Sigmoid colon (tissue), 6 donors: ENCODE measurements at regions not wholly inside any gene's neighbourhood (a gene's known extent, or its start where the extent isn't known, plus 50 kb on each side); places are given as distances from the start of the nearest gene placed in this dataset.

Experiments used
- DNase-seq: peaks from one replicate; pipeline ENCODE4 v3.0.0-alpha.2; 2019
- H3K27ac ChIP-seq, 4 donors: fragments of 200-600 bp; sonication (generic); one replicate each; pipeline ENCODE4 v1.5.1; 2016 to 2019; ENCODE audit warnings: mild to moderate bottlenecking in 1 of 4
- H3K27me3 ChIP-seq, 3 donors: fragments of 200-600 bp; sonication (generic); one replicate each; pipeline ENCODE4 v1.5.1; 2019; ENCODE audit warnings: mild to moderate bottlenecking in 1 of 3
- H3K36me3 ChIP-seq, 4 donors: fragments of 200-600 bp; sonication (generic); one replicate each; pipeline ENCODE4 v1.5.1; 2016 to 2019
- H3K4me1 ChIP-seq, 4 donors: fragments of 200-600 bp; sonication (generic); one replicate each; pipeline ENCODE4 v1.5.1; 2017 to 2019
- H3K4me3 ChIP-seq, 4 donors: fragments of 200-600 bp; sonication (generic); one replicate each; pipeline ENCODE4 v1.5.1; 2017 to 2019; ENCODE audit warnings: mild to moderate bottlenecking in 2 of 4, moderate library complexity in 1 of 4
- H3K9me3 ChIP-seq, 4 donors: fragments of 200-600 bp in 3 of 4; sonication (generic) in 3 of 4; one replicate each; pipeline versions ENCODE4 v1.5.1 to v1.6.1; 2013 to 2019
- EP300 ChIP-seq, 4 donors: sonication (generic); formaldehyde crosslinking; IDR thresholded peaks; one replicate each; pipeline ENCODE4 v1.6.1; 2017; ENCODE audit warnings: antibody characterized with exemption in 4 of 4
- POLR2A ChIP-seq, 2 donors: fragments of 450-650 bp; IDR thresholded peaks; one replicate each; pipeline ENCODE4 v1.6.1; 2016; ENCODE audit warnings: antibody characterized with exemption in 2 of 2, mild to moderate bottlenecking in 2 of 2, moderate library complexity in 2 of 2
- POLR2AphosphoS5 ChIP-seq, 4 donors: sonication (generic); formaldehyde crosslinking; IDR thresholded peaks; one replicate each; pipeline ENCODE4 v1.6.1; 2017; ENCODE audit warnings: antibody characterized with exemption in 4 of 4
- WGBS, 2 donors: extraction: QIAGEN DNeasy Blood & Tissue Kit; methylation state at CpG; one replicate each; pipeline ENCODE4 v1.1.7; 2013; 5-methylcytosine and 5-hydroxymethylcytosine counted together
- intact Hi-C: fragments of 100-400 bp; cut with DNase I; formaldehyde crosslinking; loops from one replicate; pipeline ENCODE4 v1.15.1; 2023
- TF ChIP-seq, protein P1 (sequence below), 4 experiments: fragments of 450-650 bp in 3 of 4; fragments of 200-600 bp in 1 of 4; IDR thresholded peaks; one replicate each; pipeline ENCODE4 v1.5.1; 2016 to 2019; ENCODE audit warnings: antibody characterized with exemption in 4 of 4, mild to moderate bottlenecking in 3 of 4, moderate library complexity in 2 of 4
- donor health status: healthy with polysubstance abuse.
- donor health status: healthy.

DNA sequence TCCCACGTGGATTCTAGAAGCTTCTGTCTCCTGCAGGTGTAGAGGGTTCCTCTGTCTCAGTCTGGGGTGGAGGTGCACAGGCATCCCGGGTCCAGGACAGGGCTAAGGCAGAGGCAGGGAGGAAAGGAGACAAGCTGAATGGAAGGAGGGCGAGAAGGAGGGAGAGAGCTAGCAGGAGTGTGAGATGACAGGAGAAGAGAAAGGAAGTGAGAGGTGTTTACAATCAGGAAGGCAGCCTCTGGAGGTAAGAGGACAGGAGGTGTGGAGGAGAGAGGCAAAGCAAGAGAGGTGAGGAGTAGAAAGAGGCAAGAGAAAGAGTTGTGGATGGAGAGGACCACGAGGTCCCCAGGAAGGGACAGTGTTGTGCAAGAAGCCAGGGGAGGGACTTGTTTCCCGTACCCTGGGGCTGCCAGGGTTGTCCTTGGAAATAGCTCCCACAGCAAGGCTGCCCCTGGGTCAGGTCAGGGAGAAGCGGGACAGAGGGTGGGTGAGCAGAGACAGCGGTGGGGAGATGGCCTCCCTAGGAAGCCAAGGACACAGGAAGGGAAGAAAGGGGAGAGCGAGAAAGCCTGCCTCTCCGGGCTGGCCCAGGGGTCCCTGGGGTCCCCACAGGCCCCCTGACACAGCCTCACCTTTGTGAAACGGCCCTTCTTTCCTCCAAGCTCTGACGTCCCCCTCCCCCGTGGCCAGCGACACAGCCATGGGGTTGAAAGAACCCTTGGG is 136.9 kb downstream of the CYP26B1 start:
- no peaks in the 10 kb centered on the region for H3K36me3 ChIP-seq
- no peak overlapping the region for H3K27ac ChIP-seq
- intact Hi-C loops: no loop called here
- WGBS, 2 donors: 71 to 74% methylated on average over 13 of the region's 13 CpGs
- no peaks in the 10 kb centered on the region for H3K4me1 ChIP-seq
- peaks cover 0 to 6% (median 0%) of the 10 kb centered on the region in 3 donors for H3K27me3 ChIP-seq
- H3K4me3 ChIP-seq: no peak overlapping the region
- H3K9me3 ChIP-seq: no peaks in the 10 kb centered on the region
- no peak for DNase-seq
- TF ChIP-seq EP300 (IDR thresholded peaks at IDR 0.05) (no peak), POLR2A (IDR thresholded peaks at IDR 0.05) (no peak), POLR2AphosphoS5 (IDR thresholded peaks at IDR 0.05) (no peak)
- TF ChIP-seq, protein P1, sequence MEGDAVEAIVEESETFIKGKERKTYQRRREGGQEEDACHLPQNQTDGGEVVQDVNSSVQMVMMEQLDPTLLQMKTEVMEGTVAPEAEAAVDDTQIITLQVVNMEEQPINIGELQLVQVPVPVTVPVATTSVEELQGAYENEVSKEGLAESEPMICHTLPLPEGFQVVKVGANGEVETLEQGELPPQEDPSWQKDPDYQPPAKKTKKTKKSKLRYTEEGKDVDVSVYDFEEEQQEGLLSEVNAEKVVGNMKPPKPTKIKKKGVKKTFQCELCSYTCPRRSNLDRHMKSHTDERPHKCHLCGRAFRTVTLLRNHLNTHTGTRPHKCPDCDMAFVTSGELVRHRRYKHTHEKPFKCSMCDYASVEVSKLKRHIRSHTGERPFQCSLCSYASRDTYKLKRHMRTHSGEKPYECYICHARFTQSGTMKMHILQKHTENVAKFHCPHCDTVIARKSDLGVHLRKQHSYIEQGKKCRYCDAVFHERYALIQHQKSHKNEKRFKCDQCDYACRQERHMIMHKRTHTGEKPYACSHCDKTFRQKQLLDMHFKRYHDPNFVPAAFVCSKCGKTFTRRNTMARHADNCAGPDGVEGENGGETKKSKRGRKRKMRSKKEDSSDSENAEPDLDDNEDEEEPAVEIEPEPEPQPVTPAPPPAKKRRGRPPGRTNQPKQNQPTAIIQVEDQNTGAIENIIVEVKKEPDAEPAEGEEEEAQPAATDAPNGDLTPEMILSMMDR (IDR thresholded peaks at IDR 0.05): no peak

DNA sequence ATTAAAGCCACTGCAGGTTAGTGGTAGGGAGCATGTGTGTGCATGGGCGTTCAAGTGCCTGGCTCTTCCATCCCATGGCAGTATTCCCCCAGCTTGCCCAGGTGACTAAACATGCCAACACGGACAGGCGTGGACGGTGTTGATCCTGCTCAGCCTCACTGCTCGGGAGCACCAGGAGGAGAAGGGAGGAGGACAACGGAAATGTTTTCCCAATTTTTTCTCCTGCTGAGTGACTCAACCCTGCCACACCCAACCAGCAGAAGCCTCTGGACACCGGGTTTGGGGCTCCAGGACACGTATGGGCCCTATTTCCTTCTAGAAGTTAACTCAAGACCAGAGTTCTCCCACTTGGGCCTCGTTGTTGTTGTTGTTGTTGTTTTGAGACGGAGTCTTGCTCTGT is 139.1 kb downstream of the CYP26B1 start:
- H3K4me3 ChIP-seq: no peak overlapping the region
- no peak for DNase-seq
- H3K36me3 ChIP-seq: no peaks in the 10 kb centered on the region
- 83 to 90% methylated on average over 10 of the region's 10 CpGs for WGBS, 2 donors
- H3K27me3 ChIP-seq: peaks cover 0 to 6% (median 0%) of the 10 kb centered on the region in 3 donors
- intact Hi-C loops: no loop called here
- H3K4me1 ChIP-seq: no peaks in the 10 kb centered on the region
- H3K27ac ChIP-seq: no peak overlapping the region
- TF ChIP-seq EP300 (IDR thresholded peaks at IDR 0.05): no peak
- no peaks in the 10 kb centered on the region for H3K9me3 ChIP-seq

DNA sequence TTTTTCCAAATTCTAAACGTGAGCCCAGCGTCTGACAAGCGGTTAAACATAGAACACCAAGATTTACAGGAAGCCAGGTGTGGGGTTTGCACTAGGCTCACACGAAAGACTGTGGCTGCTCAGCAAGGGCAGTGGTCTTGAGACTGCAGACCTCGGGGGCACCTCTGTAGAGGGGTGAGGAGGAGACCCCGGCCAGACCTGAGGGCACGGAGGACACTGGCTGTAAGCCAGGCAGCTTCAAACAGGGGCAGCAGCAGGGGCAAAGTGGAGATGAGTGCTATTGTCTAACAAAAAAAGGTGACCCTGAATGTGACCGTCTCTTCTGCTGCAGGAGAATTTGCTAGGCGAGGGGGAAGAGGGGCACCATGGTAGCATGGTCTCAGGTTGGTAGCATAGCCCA is 140.3 kb downstream of the CYP26B1 start:
- H3K4me1 ChIP-seq: no peaks in the 10 kb centered on the region
- H3K9me3 ChIP-seq: no peaks in the 10 kb centered on the region
- no peak overlapping the region for H3K4me3 ChIP-seq
- TF ChIP-seq POLR2A (IDR thresholded peaks at IDR 0.05) (no peak), EP300 (IDR thresholded peaks at IDR 0.05) (no peak), POLR2AphosphoS5 (IDR thresholded peaks at IDR 0.05) (no peak)
- TF ChIP-seq, protein P1 (IDR thresholded peaks at IDR 0.05): no peak
- H3K27ac ChIP-seq: no peak overlapping the region
- DNase-seq: no peak
- H3K27me3 ChIP-seq: peaks cover 0 to 6% (median 0%) of the 10 kb centered on the region in 3 donors
- 74 to 82% methylated on average over 9 of the region's 9 CpGs for WGBS, 2 donors
- intact Hi-C loops: no loop called here
- no peaks in the 10 kb centered on the region for H3K36me3 ChIP-seq

DNA sequence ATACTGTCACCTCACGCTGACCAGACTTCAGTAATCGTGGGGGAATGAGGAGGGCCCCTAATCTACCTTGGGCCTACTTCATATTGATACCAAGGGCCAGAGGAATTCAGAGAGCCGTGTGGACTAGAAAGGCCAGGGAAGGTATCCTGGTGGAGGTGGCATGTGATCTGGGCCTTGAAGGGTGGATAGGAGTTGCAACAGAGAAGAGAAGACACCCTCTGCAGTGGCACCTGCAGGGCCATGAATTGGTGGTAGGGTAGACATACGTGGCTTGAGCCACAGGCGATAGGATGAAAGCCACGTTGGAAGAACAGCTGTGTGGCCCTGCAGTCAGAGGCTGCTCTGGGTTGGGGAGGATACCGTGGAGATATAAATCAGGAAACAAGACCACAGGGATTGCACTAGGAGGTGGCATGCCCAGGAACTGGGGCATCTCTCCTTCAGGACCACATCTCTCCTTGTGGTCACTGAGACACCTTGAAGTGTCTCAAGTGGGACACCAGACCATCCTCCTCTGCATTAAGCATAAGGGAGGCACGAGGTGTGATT is 141.4 kb downstream of the CYP26B1 start:
- no peak for TF ChIP-seq POLR2A (IDR thresholded peaks at IDR 0.05)
- no peak for TF ChIP-seq POLR2AphosphoS5 (IDR thresholded peaks at IDR 0.05)
- TF ChIP-seq EP300 (IDR thresholded peaks at IDR 0.05): no peak
- TF ChIP-seq, protein P1 (IDR thresholded peaks at IDR 0.05): no peak
- DNase-seq: no peak
- peaks cover 0 to 5% (median 0%) of the 10 kb centered on the region in 3 donors for H3K27me3 ChIP-seq
- no peak overlapping the region for H3K27ac ChIP-seq
- 85 to 91% methylated on average over 8 of the region's 8 CpGs for WGBS, 2 donors
- no peaks in the 10 kb centered on the region for H3K9me3 ChIP-seq
- intact Hi-C loops: no loop called here
- H3K4me3 ChIP-seq: no peak overlapping the region
- no peaks in the 10 kb centered on the region for H3K36me3 ChIP-seq
- H3K4me1 ChIP-seq: no peaks in the 10 kb centered on the region

DNA sequence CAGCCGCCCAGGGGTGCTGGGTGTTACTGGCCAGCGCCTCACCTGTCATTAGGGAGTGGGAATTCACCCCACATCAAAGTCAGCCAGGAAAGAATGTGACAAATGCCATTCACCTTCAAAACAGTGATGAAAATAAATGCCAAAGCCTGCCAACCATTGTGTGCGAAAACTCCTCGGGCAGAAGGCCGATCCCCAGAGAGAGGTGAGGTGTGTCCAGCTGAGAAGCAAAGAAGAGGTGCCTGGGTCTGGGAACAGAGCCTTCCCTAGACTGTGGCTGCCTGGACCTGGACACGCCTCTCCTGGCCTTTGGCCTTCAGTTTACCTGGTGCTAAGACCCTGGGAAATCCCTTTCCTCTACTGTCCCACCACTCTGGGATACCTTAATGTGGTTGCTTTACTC is 142.7 kb downstream of the CYP26B1 start:
- H3K27me3 ChIP-seq: no peaks in the 10 kb centered on the region
- H3K36me3 ChIP-seq: no peaks in the 10 kb centered on the region
- 92% methylated on average over 6 of the region's 6 CpGs for WGBS, 2 donors
- DNase-seq: no peak
- H3K4me3 ChIP-seq: no peak overlapping the region
- no peak for TF ChIP-seq POLR2AphosphoS5 (IDR thresholded peaks at IDR 0.05)
- no peak for TF ChIP-seq EP300 (IDR thresholded peaks at IDR 0.05)
- intact Hi-C loops: no loop called here
- no peaks in the 10 kb centered on the region for H3K9me3 ChIP-seq
- H3K4me1 ChIP-seq: no peaks in the 10 kb centered on the region
- H3K27ac ChIP-seq: no peak overlapping the region
